ENCODE measurements at regions not wholly inside any gene's neighbourhood (a gene's known extent, or its start where the extent isn't known, plus 50 kb on each side); places are given as distances from the start of the nearest gene placed in this dataset.

DNA sequence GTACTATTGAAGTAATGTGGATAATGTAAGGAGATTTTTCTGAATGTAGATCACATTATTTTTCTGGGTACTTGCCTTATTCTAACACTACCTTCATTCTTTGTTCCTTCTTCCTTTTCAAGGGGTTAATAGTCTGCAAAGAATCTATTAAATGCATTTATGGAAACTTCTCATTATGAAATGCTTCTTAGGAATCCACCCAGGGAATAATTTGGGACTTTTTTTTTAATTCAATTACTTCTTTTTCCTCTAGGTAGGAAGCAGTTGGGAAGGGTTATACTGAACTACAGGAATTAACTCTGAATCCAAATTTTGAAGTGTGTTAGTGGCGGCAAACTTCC, 173.1 kb downstream of the FOXA2 start:
- Histone ChIP-seq H3K36me3 (no peaks in the 10 kb centered on the region), H3K27me3 (ENCODE audit: insufficient read depth, low read depth, severe bottlenecking) (peaks cover 35% of the 10 kb centered on the region), H3K9me3 (ENCODE audit: severe bottlenecking) (no peaks in the 10 kb centered on the region), H3K4me3 (ENCODE audit: low read depth, low read length) (no peak overlapping the region), H3K27ac (no peak overlapping the region)
- TF ChIP-seq, protein P1, sequence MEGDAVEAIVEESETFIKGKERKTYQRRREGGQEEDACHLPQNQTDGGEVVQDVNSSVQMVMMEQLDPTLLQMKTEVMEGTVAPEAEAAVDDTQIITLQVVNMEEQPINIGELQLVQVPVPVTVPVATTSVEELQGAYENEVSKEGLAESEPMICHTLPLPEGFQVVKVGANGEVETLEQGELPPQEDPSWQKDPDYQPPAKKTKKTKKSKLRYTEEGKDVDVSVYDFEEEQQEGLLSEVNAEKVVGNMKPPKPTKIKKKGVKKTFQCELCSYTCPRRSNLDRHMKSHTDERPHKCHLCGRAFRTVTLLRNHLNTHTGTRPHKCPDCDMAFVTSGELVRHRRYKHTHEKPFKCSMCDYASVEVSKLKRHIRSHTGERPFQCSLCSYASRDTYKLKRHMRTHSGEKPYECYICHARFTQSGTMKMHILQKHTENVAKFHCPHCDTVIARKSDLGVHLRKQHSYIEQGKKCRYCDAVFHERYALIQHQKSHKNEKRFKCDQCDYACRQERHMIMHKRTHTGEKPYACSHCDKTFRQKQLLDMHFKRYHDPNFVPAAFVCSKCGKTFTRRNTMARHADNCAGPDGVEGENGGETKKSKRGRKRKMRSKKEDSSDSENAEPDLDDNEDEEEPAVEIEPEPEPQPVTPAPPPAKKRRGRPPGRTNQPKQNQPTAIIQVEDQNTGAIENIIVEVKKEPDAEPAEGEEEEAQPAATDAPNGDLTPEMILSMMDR (IDR thresholded peaks at IDR 0.05; ENCODE audit: low read depth, low read length), result no peak
- no peak for DNase-seq

DNA sequence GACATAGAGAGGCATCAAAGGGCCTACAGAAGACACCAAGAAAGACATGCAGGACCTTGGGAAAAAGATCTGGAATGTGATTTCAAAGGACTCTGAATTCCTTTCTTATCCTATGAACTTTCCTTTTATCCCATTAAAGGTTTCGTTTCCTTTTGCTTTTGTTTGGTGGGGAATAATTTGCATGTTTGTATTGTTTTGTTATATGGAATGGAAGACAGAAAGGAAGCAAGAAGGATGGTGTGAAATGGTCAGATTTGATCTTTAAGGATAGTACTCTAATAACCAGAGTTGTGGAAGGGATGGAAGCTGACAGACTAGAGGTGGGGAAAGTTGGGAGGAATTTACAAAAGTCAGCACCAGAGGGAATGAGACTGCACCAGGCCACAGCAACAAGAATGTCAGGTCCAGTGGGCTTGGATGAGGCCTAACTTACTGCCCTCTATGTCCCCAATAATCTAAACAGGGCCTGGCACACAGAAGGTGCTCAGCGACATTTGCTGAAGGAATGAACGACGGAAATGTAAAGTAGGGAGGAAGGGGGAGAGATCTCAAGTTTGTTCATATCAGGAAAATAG, 173.7 kb downstream of the FOXA2 start:
- Histone ChIP-seq H3K36me3 (no peaks in the 10 kb centered on the region), H3K27me3 (ENCODE audit: insufficient read depth, low read depth, severe bottlenecking) (peaks cover 35% of the 10 kb centered on the region), H3K4me3 (ENCODE audit: low read depth, low read length) (no peak overlapping the region), H3K27ac (no peak overlapping the region), H3K9me3 (ENCODE audit: severe bottlenecking) (no peaks in the 10 kb centered on the region)
- TF ChIP-seq, protein P1 (IDR thresholded peaks at IDR 0.05; ENCODE audit: low read depth, low read length), result no peak
- DNase-seq, result no peak

DNA sequence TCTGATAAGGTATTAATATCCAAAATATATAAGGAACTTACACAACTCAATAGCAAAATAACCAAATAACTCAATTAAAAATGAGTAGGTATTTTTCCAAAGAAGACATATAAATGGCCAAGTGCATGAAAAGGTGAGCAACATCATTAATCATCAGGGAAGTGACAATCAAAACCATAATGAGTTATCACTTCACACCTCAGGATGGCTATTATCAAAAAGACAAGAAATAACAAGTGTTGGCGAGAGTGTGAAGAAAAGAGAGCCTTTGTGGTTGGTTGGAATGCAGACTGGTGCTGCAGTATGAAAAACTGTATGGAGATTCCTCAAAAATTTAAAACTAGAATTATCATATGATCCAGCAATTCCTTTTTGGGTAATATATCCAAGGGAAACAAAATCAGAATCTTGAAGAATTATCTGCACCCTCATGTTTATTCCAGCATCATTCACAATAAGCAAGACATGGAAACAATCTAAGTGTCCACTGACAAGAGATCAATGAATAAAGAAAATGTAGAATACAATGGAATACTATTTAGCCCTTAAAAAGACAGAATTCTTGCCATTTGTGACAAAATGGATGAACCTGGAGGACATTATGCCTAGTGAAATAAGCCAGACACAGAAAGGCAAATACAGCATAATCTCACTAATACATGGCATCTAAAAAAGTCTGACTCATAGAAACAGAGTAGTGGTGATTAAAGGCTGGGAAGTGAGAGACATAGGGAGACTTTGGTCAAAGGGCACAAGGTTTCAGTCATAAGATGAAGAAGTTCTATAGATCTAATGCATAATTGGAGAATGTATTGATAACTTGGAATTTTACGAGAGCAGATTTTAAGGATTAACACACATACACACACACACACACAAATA, 175.6 kb downstream of the FOXA2 start:
- Histone ChIP-seq H3K27me3 (ENCODE audit: insufficient read depth, low read depth, severe bottlenecking) (peaks cover 43% of the 10 kb centered on the region), H3K4me3 (ENCODE audit: low read depth, low read length) (no peak overlapping the region), H3K9me3 (ENCODE audit: severe bottlenecking) (no peaks in the 10 kb centered on the region), H3K27ac (no peak overlapping the region), H3K36me3 (no peaks in the 10 kb centered on the region)
- TF ChIP-seq, protein P1 (IDR thresholded peaks at IDR 0.05; ENCODE audit: low read depth, low read length), result no peak
- DNase-seq, result no peak

DNA sequence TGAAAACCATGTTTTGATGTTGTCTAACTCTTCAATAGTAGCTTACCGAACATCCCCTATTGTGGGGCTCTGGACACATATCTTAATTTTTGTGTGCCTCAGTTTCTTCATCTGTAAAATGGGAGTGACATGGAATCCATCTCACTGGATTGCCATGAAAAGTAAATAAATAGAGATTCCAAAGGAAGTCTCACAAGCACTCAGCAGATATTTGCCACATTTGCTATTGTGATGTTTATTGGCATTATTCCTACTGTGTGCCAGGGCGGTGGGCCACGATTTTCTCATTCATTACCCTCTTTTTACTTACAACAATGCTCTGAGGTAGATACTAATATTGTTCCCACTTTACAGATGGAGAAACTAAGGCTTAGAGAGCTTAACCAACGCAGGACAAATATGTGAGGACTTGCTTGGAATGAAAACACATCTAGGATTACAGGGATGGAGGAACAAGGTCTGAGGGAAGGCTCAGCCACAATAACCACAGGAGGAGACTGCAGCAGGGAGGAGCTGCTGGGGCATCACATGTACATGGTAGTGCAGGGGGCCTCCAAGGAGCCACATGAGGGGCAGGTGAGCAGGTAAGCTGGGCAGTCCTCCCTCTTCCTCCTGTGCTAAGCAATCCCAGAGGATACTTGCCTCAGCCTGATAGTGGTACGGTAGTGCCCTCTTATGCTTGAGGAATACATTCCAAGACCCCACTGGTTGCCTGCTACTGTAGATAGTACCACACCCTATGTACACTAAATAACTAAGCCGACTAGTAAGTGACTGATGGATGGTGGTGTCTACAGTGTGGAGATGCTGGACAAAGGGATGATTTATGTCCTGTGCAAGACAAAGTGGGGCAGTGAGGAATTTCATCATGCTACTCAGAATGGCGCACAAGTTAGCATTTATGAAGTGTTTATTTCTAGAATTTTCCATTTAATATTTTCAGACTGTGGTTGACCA, 176.9 kb downstream of the FOXA2 start:
- no peaks in the 10 kb centered on the region for H3K36me3 ChIP-seq
- H3K27me3 ChIP-seq (ENCODE audit: insufficient read depth, low read depth, severe bottlenecking), result peaks cover 48% of the 10 kb centered on the region
- H3K4me3 ChIP-seq (ENCODE audit: low read depth, low read length), result no peak overlapping the region
- no peaks in the 10 kb centered on the region for H3K9me3 ChIP-seq (ENCODE audit: severe bottlenecking)
- H3K27ac ChIP-seq, result no peak overlapping the region
- no peak for DNase-seq
- TF ChIP-seq, protein P1 (IDR thresholded peaks at IDR 0.05; ENCODE audit: low read depth, low read length), result no peak

DNA sequence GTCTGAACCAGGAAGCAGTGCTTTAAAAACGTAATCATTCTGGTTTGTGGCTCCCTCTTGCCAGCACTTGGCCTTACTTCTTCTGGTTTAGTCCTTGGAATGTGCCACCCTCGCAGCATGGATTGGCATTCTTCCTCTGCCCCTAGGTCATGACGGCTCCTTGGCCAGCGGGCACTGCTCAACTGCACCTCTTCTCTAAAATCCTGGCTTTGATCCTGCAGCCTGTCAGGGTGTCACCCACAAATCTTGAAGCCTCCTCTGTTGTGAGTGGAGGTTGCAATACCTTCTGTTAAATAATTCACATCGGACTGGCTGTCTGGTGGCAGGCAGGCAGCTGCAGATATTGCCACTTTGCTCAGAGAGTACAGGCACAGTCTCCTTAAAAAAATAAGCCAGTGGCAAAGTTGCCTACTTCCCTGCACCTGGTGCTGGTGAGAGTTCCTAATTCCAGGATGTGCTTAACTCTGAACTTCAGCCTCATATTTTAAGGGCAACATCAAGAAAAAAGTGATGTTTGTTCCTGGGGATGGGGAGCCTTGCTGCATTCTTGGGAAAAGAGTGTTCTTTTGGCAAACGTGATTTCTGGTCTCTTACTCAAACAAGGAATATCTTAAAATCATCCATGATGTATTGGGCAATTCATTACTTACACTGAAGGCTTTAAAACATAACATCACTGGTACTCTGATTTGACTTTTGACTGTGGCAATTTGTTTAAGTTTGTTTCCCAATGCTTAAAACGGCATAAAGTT, 179.8 kb downstream of the FOXA2 start:
- DNase-seq, result no peak
- TF ChIP-seq, protein P1 (IDR thresholded peaks at IDR 0.05; ENCODE audit: low read depth, low read length), result no peak
- Histone ChIP-seq H3K27ac (no peak overlapping the region), H3K27me3 (ENCODE audit: insufficient read depth, low read depth, severe bottlenecking) (peaks cover 50% of the 10 kb centered on the region), H3K9me3 (ENCODE audit: severe bottlenecking) (no peaks in the 10 kb centered on the region), H3K4me3 (ENCODE audit: low read depth, low read length) (no peak overlapping the region), H3K36me3 (no peaks in the 10 kb centered on the region)

Measured in WERI-Rb-1 (cell line).